ENCODE measurements at regions not wholly inside any gene's neighbourhood (a gene's known extent, or its start where the extent isn't known, plus 50 kb on each side); places are given as distances from the start of the nearest gene placed in this dataset.
"Not testable (repeated sequence)": the region's sequence is repeated elsewhere in the genome, so short reads cannot be mapped to it uniquely, and the experiment has no call there.

GRCh38 chr15:69554279-69554961 lies 101.8 kb downstream of the RPLP1 start:
- no peak for DNase-seq

GRCh38 chr15:69555080-69555479 lies 102.5 kb downstream of the RPLP1 start:
- DNase-seq: no peak

GRCh38 chr15:69556344-69556743 lies 103.7 kb downstream of the RPLP1 start:
- DNase-seq: no peak

GRCh38 chr15:69557020-69557706 lies 104.5 kb downstream of the RPLP1 start:
- DNase-seq: no peak

- DNase-seq: no peak
These were observed 105.2 kb downstream of the RPLP1 start for GRCh38 chr15:69557707-69558409.

GRCh38 chr15:69559440-69560190 lies 107.0 kb downstream of the RPLP1 start:
- no peak for DNase-seq

- no peak for DNase-seq
These were observed 108.6 kb downstream of the RPLP1 start for GRCh38 chr15:69561071-69561784.

- DNase-seq: no peak
These were observed 109.5 kb downstream of the RPLP1 start for GRCh38 chr15:69562116-69562515.

GRCh38 chr15:69562564-69562963 lies 109.9 kb downstream of the RPLP1 start:
- no peak for DNase-seq

GRCh38 chr15:69565066-69565655 lies 112.5 kb downstream of the RPLP1 start:
- DNase-seq: no peak

GRCh38 chr15:69567238-69567760 lies 114.7 kb downstream of the RPLP1 start:
- not testable (repeated sequence) for DNase-seq

GRCh38 chr15:69568173-69569009 lies 115.8 kb downstream of the RPLP1 start:
- no peak for DNase-seq

- no peak for DNase-seq
These were observed 117.8 kb downstream of the RPLP1 start for GRCh38 chr15:69570454-69570853.

GRCh38 chr15:69570997-69571396 lies 118.4 kb downstream of the RPLP1 start:
- no peak for DNase-seq

- DNase-seq: not testable (repeated sequence)
These were observed 120.7 kb downstream of the RPLP1 start for GRCh38 chr15:69573278-69573677.

GRCh38 chr15:69573815-69574475 lies 121.3 kb downstream of the RPLP1 start:
- no peak for DNase-seq

GRCh38 chr15:69574506-69574905 lies 121.9 kb downstream of the RPLP1 start:
- no peak for DNase-seq

- DNase-seq: no peak
These were observed 122.8 kb downstream of the RPLP1 start for GRCh38 chr15:69575387-69575786.

- DNase-seq: no peak
These were observed 123.5 kb downstream of the RPLP1 start for GRCh38 chr15:69576035-69576526.

- no peak for DNase-seq
These were observed 124.3 kb downstream of the RPLP1 start for GRCh38 chr15:69576948-69577351.

All from GF-D8 (cell line).